ENCODE measurements at regions not wholly inside any gene's neighbourhood (a gene's known extent, or its start where the extent isn't known, plus 50 kb on each side); places are given as distances from the start of the nearest gene placed in this dataset.

DNA sequence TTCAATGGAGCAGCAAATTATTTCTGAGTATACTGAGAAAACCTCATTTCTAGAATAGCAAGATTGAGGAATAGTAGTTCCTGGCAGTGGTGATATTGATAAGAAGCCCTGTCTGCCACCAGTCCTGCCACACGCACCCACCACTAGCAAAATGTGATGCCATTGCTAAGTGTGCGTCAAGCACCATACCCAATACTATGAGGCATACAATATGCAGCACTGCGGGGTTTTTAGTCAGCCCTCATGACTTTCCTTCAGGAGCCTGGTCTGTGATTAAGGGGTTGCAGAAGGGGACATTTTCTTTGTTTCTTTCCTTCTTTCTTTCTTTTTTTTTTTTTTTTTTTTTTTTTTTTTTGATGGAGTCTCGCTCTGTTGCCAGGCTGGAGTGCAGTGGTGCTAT is 128.7 kb upstream of the USP38 start:
- H3K4me3 ChIP-seq (ENCODE audit: low read length), result no peak overlapping the region
- no peak for DNase-seq (ENCODE audit: low read depth)
- TF ChIP-seq, protein P1, sequence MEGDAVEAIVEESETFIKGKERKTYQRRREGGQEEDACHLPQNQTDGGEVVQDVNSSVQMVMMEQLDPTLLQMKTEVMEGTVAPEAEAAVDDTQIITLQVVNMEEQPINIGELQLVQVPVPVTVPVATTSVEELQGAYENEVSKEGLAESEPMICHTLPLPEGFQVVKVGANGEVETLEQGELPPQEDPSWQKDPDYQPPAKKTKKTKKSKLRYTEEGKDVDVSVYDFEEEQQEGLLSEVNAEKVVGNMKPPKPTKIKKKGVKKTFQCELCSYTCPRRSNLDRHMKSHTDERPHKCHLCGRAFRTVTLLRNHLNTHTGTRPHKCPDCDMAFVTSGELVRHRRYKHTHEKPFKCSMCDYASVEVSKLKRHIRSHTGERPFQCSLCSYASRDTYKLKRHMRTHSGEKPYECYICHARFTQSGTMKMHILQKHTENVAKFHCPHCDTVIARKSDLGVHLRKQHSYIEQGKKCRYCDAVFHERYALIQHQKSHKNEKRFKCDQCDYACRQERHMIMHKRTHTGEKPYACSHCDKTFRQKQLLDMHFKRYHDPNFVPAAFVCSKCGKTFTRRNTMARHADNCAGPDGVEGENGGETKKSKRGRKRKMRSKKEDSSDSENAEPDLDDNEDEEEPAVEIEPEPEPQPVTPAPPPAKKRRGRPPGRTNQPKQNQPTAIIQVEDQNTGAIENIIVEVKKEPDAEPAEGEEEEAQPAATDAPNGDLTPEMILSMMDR (conservative IDR thresholded peaks at IDR 0.05; ENCODE audit: low read length), result no peak

DNA sequence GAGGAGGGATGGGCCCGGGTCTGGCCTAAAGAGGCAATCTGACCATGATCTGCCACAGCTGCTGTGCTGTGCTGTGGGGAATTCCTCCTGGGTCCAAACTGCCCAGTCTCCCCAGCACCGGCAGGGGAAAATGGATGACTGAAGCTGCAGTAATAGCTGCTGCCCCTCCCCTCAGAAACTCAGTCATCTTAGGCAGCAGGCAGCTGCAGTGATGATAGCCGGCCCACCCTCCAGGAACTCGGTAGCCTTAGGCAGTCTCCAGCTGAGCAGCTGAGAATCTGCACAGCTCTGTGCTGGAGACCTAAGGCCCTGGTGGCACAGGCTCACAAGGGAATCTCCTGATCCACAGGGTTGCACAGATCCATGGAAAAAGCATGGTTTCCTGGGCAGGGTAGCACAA is 113.4 kb upstream of the USP38 start:
- TF ChIP-seq, protein P1 (conservative IDR thresholded peaks at IDR 0.05; ENCODE audit: low read length), result no peak
- no peak overlapping the region for H3K4me3 ChIP-seq (ENCODE audit: low read length)
- DNase-seq (ENCODE audit: low read depth), result no peak

DNA sequence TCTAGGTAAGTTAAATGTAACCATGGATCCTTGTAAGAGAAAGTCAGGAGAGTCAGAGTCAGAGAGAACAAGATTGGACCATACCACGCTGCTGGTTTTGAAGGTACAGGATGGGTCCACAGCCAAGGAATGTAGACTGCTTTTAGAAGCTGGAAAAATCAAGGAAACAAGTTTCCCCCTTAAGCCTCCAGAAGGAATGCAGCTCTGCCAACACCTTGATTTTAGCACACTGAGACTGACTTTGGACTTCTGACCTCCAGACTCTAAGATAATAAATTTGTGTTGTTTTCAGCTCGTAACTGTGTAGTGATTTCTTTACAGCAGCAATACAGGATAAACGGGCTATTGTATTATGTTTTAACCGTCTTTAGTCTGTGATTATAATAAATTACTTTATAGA is 108.0 kb upstream of the USP38 start:
- no peak for DNase-seq (ENCODE audit: low read depth)
- H3K4me3 ChIP-seq (ENCODE audit: low read length), result no peak overlapping the region
- TF ChIP-seq, protein P1 (conservative IDR thresholded peaks at IDR 0.05; ENCODE audit: low read length), result no peak

DNA sequence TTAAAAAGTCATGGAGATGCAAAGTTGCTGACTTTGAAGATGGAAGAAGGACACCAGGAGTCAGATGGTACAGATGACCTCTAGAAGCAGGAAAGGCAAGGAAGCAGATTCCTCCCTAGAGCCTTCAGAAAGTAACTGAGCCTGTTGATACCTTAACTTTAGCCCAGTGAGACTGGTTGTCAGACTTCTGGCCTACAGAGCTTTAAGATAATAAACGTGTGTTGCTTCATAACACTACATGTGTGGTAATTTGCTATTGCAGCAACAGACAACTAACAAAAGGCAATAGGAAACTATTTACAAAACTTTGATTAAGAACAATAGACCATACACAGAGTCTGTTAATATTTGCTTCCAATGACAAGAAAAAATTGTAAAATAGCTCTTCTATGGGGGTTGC is 102.0 kb upstream of the USP38 start:
- DNase-seq (ENCODE audit: low read depth), result no peak
- no peak overlapping the region for H3K4me3 ChIP-seq (ENCODE audit: low read length)
- TF ChIP-seq, protein P1 (conservative IDR thresholded peaks at IDR 0.05; ENCODE audit: low read length), result no peak

DNA sequence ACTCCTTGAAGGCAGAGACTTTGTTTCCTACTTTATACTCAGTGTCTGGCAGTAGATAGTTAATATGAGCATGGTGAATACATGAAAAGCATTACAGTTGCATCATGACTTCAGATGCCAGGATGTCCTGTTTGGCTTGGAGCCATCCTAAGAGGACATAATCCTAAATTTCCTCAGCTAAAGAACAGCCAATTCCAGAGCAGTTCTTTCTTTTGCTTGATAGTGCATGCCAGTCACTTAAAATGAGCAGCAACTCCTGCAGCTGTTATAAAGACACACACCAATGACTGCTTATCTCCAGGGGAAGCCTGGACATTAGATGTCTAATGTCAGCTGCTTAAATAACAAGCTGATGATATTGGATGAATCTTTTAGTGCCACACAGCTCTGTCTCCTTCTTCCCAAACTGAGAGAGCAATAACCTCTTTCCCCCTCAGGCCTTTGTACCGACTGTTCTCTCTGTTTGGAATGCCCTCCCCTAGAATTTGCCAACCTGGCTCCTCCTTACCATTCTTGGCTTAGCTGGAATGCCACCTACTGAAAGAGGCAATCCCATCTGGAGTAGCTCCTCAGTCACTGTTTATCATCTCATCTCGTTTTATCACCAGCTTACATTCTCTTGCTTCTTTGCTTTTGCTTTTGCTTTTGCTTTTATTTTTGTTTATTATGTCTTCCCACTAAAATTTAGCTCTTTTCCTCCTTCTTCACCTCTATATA is 100.8 kb upstream of the USP38 start:
- H3K4me3 ChIP-seq (ENCODE audit: low read length), result no peak overlapping the region
- peak; percentile 5 for DNase-seq (ENCODE audit: low read depth)
- TF ChIP-seq, protein P1 (conservative IDR thresholded peaks at IDR 0.05; ENCODE audit: low read length), result no peak

DNA sequence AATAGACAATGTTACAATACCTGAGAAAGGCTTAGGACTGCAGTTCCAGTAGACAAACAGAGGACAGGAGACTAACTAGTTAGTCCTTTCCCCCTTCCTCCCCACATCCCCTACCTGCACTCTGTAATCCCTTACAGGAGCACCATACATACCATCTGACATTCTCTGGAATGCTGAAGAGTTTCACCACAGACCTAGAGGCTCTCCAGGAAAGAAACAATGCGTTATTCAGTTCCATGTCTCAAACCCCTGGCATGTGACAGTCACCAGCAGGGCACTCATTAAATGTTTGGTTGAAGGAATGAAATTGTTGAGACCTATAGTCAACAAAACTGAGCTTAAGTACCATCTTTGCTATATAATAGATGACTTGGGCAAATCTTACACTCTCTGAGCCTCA is 100.2 kb upstream of the USP38 start:
- TF ChIP-seq, protein P1 (conservative IDR thresholded peaks at IDR 0.05; ENCODE audit: low read length), result no peak
- DNase-seq (ENCODE audit: low read depth), result no peak
- no peak overlapping the region for H3K4me3 ChIP-seq (ENCODE audit: low read length)

DNA sequence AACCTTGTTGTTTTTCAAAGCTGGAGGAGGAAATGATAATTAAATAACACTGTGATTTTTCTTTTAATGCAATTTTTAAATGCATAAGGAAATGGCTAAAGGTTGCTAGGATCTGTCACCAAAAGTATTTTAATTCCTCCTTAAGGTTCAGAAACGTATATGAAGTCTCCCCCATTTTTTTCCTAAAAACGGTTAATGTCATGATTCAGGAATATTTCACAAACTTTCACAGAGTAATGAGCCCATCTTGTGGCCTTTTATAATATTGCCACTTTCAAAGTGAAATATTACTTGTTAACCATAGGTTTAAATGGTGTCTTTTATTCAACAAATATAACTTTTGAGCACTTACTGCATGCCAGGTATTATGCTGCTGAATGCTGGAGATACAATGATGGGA is 99.5 kb upstream of the USP38 start:
- DNase-seq (ENCODE audit: low read depth), result peak; percentile 5
- TF ChIP-seq, protein P1 (conservative IDR thresholded peaks at IDR 0.05; ENCODE audit: low read length), result peak; percentile 34; the same call in 1 of the 2 replicates
- H3K4me3 ChIP-seq (ENCODE audit: low read length), result no peak overlapping the region
